ENCODE measurements at regions not wholly inside any gene's neighbourhood (a gene's known extent, or its start where the extent isn't known, plus 50 kb on each side); places are given as distances from the start of the nearest gene placed in this dataset.
"Not testable (repeated sequence)": the region's sequence is repeated elsewhere in the genome, so short reads cannot be mapped to it uniquely, and the experiment has no call there.

DNA sequence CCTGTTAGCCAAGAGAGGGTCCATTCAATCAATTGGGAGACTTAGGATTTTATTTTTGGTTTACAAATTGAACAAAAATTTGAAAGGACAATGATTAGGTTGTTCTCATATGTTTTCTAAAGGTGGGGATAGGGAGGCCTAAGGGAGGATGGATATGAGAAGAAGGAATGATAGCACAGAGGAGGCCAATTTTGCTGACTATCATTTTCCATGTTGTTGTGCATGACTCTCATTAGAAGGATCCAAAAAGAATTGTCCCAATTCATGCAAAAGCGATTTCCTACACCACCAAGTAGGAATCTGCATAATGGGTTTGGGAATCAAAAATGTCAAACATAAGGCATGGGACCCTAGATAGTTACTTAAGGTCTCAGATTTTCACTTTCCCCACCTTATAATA, 524.8 kb downstream of the KIF2B start:
- no peak for DNase-seq (ENCODE audit: low spot score)
- Mint-ChIP-seq H3K4me1 (ENCODE audit: low read depth) (no peaks in the 10 kb centered on the region), H3K36me3 (ENCODE audit: low read depth) (no peaks in the 10 kb centered on the region), H3K9me3 (peaks cover 40% of the 10 kb centered on the region), H3K27ac (no peak overlapping the region), H3K27me3 (ENCODE audit: low read depth) (no peaks in the 10 kb centered on the region), H3K4me3 (ENCODE audit: low read depth) (no peak overlapping the region)
- intact Hi-C loops (cut with micrococcal nuclease), result no loop called here

DNA sequence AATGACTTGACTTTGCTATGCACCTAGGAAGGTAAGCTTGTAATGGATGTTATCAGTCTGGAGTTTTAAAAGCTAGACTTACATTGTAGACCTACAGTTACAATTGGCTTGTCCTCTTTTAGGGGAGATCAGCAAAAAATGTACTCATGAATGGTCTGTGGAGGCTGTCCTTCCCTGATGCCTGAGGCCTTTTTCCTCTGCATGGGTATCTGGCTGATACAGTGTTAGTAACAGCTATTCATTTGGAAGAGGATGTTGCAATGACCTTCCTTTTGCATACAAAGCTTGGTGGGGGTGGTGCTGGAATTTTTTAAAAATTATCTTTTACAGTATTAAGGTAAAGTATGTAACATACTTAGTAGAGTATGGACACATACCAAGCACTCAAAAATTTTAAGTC, 525.5 kb downstream of the KIF2B start:
- Mint-ChIP-seq H3K36me3 (ENCODE audit: low read depth) (no peaks in the 10 kb centered on the region), H3K4me3 (ENCODE audit: low read depth) (no peak overlapping the region), H3K9me3 (peaks cover 36% of the 10 kb centered on the region), H3K27me3 (ENCODE audit: low read depth) (no peaks in the 10 kb centered on the region), H3K27ac (no peak overlapping the region), H3K4me1 (ENCODE audit: low read depth) (no peaks in the 10 kb centered on the region)
- intact Hi-C loops (cut with micrococcal nuclease), result no loop called here
- no peak for DNase-seq (ENCODE audit: low spot score)

DNA sequence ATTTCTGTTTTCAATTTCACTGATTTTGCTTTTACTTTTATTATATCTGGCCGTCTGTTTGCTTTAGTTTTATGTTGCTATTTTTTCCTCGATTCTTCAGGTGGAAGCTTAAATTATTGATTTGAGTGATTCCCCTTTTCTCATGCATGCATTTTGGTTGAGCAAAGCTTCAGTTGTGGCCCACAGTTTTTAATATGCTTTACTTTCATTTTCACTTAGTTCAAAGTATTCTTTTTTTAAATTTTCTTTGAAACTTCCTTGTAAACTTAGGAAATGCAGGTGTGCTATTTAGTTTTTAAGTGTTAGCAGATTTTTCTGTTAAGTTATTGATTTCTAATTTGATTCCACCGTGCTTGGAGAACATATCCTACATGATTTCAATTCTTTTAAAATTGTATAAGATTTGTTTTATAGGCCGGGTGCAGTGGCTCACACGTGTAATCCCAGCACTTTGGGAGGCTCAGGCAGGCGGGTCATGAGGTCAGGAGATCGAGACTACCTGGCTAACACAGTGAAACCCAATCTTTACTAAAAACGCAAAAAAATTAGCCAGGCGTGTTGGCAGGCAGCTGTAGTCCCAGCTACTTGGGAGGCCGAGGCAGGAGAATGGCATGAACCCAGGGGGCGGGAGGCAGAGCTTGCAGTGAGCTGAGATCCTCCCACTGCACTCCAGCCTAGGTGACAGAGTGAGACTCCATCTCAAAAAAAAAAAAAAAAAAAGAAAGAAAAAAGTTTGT, 531.2 kb downstream of the KIF2B start:
- Mint-ChIP-seq H3K27ac (no peak overlapping the region), H3K27me3 (ENCODE audit: low read depth) (no peaks in the 10 kb centered on the region), H3K9me3 (peaks cover 45% of the 10 kb centered on the region), H3K4me3 (ENCODE audit: low read depth) (no peak overlapping the region), H3K4me1 (ENCODE audit: low read depth) (no peaks in the 10 kb centered on the region), H3K36me3 (ENCODE audit: low read depth) (no peaks in the 10 kb centered on the region)
- DNase-seq (ENCODE audit: low spot score), result no peak
- intact Hi-C loops (cut with micrococcal nuclease), result no loop called here

DNA sequence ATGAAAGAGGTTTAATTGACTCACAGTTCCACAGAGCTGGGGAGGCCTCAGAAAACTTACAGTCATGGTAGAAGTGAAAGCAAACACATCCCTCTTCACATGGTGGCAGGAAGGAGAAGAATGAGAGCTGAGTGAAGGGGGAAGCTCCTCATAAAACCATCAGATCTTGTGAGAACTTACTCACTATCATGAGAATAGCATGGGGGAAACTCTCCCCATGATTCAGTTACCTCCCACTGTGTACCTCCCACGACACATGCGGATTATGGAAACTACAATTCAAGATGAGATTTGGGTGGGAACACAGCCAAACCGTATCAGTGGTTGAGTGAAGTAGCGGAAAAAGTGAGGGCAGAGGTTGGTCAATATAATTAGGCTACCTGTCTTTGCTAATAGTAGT, 538.3 kb downstream of the KIF2B start:
- H3K4me3 Mint-ChIP-seq (ENCODE audit: low read depth), result not testable (repeated sequence)

DNA sequence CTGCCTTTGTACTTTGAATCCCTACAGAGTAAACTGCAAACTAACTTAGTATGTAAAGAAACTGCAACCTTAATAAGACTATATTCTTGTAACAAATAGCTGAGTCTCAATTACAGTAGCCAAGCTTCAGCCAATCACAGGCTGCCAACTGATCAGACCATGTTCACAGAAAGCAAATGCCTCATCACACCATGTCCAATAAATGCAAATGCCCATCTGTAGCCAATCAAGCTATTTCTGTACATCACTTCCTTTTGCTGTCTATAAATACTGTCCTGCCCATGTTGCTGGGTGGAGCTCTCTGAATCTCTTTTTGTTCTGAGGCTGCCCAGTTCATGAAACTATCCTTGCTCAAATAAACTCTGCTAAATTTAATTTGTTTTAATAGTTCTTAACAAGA, 531.7 kb upstream of the TOM1L1 start:
- no peak for DNase-seq (ENCODE audit: low spot score)
- intact Hi-C loops (cut with micrococcal nuclease), result no loop called here
- no peak overlapping the region for H3K4me3 Mint-ChIP-seq (ENCODE audit: low read depth)
- no peaks in the 10 kb centered on the region for H3K27me3 Mint-ChIP-seq (ENCODE audit: low read depth)
- H3K4me1 Mint-ChIP-seq (ENCODE audit: low read depth), result no peaks in the 10 kb centered on the region
- H3K9me3 Mint-ChIP-seq, result peaks cover 13% of the 10 kb centered on the region
- H3K27ac Mint-ChIP-seq, result no peak overlapping the region
- H3K36me3 Mint-ChIP-seq (ENCODE audit: low read depth), result no peaks in the 10 kb centered on the region

More for the DNA sequence above, 538.3 kb downstream of the KIF2B start:
- H3K36me3 Mint-ChIP-seq (ENCODE audit: low read depth); H3K27me3 Mint-ChIP-seq (ENCODE audit: low read depth); H3K4me1 Mint-ChIP-seq (ENCODE audit: low read depth); DNase-seq (ENCODE audit: low spot score); intact Hi-C loops (cut with micrococcal nuclease); H3K27ac Mint-ChIP-seq: not testable (repeated sequence)
- peaks cover 42% of the 10 kb centered on the region for H3K9me3 Mint-ChIP-seq

DNA sequence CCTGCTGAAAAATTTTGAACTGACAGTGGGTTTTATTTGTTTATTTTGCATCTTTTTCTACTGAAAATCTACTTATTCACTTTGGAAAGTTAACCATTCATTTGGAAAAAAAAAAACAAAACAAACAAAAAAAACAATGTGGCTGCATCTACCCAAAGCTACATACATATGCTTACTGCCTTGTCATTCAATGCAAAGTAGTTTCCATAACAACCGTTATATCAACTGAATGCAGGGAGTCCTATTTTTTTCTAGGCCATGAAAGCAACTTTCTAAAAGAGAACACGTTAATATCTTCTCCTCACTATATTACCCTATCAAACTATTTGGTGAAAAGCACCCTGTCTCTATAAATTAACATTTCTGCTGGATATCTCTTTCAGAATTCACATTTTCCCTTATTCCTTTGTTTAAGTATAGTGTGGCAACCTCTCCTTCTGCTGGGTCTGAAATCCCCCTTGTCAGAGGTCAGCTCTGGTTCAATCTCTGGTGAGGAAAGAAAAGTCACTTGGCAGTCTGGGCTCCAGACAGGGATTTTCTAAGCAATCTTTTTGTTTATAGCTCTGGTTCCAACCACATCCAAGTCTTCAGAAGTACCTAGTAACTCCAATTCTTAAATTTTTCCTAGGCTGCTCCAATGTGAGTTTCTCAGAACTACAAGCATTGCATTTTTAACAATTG, 528.4 kb upstream of the TOM1L1 start:
- H3K4me1 Mint-ChIP-seq (ENCODE audit: low read depth), result no peaks in the 10 kb centered on the region
- H3K36me3 Mint-ChIP-seq (ENCODE audit: low read depth), result no peaks in the 10 kb centered on the region
- H3K27ac Mint-ChIP-seq, result no peak overlapping the region
- no peak overlapping the region for H3K4me3 Mint-ChIP-seq (ENCODE audit: low read depth)
- DNase-seq (ENCODE audit: low spot score), result no peak
- H3K9me3 Mint-ChIP-seq, result peaks cover 23% of the 10 kb centered on the region
- no peaks in the 10 kb centered on the region for H3K27me3 Mint-ChIP-seq (ENCODE audit: low read depth)
- intact Hi-C loops (cut with micrococcal nuclease), result no loop called here

DNA sequence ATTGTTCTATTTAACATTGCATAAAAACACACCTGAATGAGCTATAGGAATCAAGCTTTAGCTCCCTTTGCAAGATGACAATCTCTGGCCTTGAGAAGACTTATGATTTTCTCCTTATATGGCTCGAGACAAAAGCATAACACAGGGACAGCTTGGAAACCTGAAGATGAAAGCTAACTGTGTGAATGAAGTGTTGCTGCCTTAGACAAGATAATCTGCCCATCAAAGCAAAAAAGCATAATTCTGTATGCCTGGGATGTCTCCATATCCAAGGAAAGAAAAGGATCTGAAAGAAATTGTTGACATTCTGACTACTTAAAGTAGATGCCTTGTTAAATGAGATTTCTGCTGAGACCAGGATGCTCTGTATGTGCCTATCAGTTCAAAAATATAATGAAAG, 526.7 kb upstream of the TOM1L1 start:
- Mint-ChIP-seq H3K36me3 (ENCODE audit: low read depth) (no peaks in the 10 kb centered on the region), H3K4me1 (ENCODE audit: low read depth) (no peaks in the 10 kb centered on the region), H3K27me3 (ENCODE audit: low read depth) (no peaks in the 10 kb centered on the region), H3K27ac (no peak overlapping the region), H3K4me3 (ENCODE audit: low read depth) (no peak overlapping the region), H3K9me3 (peaks cover 30% of the 10 kb centered on the region)
- intact Hi-C loops (cut with micrococcal nuclease), result no loop called here
- no peak for DNase-seq (ENCODE audit: low spot score)

DNA sequence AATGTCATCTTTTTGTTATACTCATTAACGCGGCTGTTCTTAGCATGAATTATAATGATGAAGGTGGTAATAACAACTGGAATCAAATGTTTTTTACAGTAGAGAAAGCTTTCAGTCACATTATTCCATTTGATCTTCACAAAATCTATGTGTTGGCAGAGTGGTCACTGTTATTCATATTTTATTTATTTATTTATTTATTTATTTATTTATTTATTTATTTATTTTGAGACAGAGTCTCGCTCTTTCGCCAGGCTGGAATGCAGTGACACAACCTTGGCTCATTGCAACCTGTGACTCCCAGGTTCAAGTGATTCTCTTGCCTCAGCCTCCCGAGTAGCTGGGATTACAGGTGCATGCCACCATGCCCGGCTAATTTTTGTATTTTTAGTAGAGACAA, 524.2 kb upstream of the TOM1L1 start:
- DNase-seq (ENCODE audit: low spot score); intact Hi-C loops (cut with micrococcal nuclease); H3K4me3 Mint-ChIP-seq (ENCODE audit: low read depth); H3K27me3 Mint-ChIP-seq (ENCODE audit: low read depth); H3K27ac Mint-ChIP-seq; H3K4me1 Mint-ChIP-seq (ENCODE audit: low read depth); H3K36me3 Mint-ChIP-seq (ENCODE audit: low read depth): not testable (repeated sequence)
- H3K9me3 Mint-ChIP-seq, result peaks cover 43% of the 10 kb centered on the region

DNA sequence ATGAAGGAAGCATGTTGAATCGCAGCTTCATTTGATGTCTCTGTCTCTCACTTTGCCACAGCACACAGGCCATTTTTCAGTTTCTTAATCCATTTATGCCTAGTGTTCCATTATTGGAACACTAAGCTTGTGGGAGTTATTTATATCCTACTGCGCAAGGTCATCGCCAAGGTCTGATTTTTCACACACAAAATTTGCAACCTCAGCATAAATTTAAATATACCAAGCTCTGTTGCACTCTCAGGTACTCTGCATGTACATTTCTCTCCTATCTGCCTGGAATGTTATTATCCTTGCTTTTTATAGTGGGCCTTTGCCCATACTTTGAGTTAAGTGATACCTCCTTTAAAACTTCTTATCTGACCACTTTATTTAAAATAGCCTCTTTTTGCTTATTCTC, 519.2 kb upstream of the TOM1L1 start:
- H3K4me3 Mint-ChIP-seq (ENCODE audit: low read depth), result no peak overlapping the region

DNA sequence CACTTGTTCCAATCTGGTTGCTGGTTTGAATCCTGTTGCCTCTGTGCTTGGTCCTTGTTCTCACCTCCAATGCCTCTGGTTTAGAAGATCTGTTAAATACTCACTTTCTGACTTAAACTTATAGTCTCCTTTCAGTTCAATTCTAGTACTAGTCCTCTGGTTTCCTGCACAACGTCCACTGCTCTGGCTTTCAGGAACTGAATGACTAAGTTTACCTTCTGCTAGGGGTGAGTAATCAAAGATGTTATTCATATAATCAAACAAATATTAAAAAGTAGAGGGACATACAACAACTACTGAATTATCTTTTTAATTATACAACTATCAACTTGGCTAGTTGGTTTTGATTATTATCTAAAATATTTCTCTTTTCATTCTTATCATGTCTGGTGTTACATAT, 496.4 kb upstream of the TOM1L1 start:
- H3K4me3 Mint-ChIP-seq (ENCODE audit: low read depth), result no peak overlapping the region
- intact Hi-C loops (cut with micrococcal nuclease), result no loop called here
- no peaks in the 10 kb centered on the region for H3K4me1 Mint-ChIP-seq (ENCODE audit: low read depth)
- no peak overlapping the region for H3K27ac Mint-ChIP-seq
- no peaks in the 10 kb centered on the region for H3K36me3 Mint-ChIP-seq (ENCODE audit: low read depth)
- DNase-seq (ENCODE audit: low spot score), result no peak
- H3K27me3 Mint-ChIP-seq (ENCODE audit: low read depth), result no peaks in the 10 kb centered on the region
- peaks cover 47% of the 10 kb centered on the region for H3K9me3 Mint-ChIP-seq

More for the DNA sequence above, 519.2 kb upstream of the TOM1L1 start:
- H3K27ac Mint-ChIP-seq, result no peak overlapping the region
- no peaks in the 10 kb centered on the region for H3K36me3 Mint-ChIP-seq (ENCODE audit: low read depth)
- intact Hi-C loops (cut with micrococcal nuclease), result no loop called here
- peaks cover 44% of the 10 kb centered on the region for H3K9me3 Mint-ChIP-seq
- H3K4me1 Mint-ChIP-seq (ENCODE audit: low read depth), result no peaks in the 10 kb centered on the region
- no peak for DNase-seq (ENCODE audit: low spot score)
- no peaks in the 10 kb centered on the region for H3K27me3 Mint-ChIP-seq (ENCODE audit: low read depth)

DNA sequence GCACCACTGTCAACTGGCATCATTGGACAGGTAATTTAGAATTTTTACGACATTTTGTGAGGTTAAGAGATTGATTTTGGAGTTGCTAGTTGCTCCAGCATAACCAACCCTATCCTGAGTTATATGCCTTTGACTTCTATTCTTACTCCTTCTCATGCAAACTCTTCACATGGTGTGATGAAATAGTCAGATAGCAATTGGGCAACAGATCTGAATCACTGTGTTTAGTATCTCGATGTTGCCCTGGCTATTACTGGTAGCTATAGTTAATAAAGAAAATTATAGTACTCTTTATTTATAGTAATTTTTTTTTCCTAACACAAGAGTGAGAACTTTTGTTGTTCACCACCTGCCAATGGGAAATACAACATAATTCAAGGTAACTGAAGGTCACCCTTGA, 494.8 kb upstream of the TOM1L1 start:
- no peak overlapping the region for H3K4me3 Mint-ChIP-seq (ENCODE audit: low read depth)
- no peaks in the 10 kb centered on the region for H3K4me1 Mint-ChIP-seq (ENCODE audit: low read depth)
- intact Hi-C loops (cut with micrococcal nuclease), result no loop called here
- DNase-seq (ENCODE audit: low spot score), result no peak
- H3K27me3 Mint-ChIP-seq (ENCODE audit: low read depth), result no peaks in the 10 kb centered on the region
- H3K27ac Mint-ChIP-seq, result no peak overlapping the region
- H3K9me3 Mint-ChIP-seq, result peaks cover 41% of the 10 kb centered on the region
- no peaks in the 10 kb centered on the region for H3K36me3 Mint-ChIP-seq (ENCODE audit: low read depth)

DNA sequence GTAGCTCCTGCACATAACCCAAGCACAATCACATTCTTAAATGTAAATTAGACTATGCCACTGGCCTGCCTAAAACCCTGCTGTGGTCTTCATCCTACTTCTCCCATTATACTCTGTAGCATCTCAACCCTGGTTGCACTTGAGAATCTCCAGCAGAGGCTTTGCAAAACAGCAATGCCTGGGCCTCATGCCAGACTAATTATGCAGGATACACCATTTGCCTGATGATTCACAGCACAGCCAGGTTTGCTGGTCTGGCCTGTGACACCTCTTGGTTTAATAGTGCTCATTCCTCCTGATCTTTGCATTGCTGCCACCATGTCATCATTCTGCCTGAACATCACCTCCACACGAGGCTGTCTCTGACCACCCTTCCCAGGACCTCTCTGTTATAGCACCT, 491.9 kb upstream of the TOM1L1 start:
- no peak overlapping the region for H3K27ac Mint-ChIP-seq
- H3K4me1 Mint-ChIP-seq (ENCODE audit: low read depth), result no peaks in the 10 kb centered on the region
- intact Hi-C loops (cut with micrococcal nuclease), result no loop called here
- H3K27me3 Mint-ChIP-seq (ENCODE audit: low read depth), result no peaks in the 10 kb centered on the region
- no peak overlapping the region for H3K4me3 Mint-ChIP-seq (ENCODE audit: low read depth)
- peaks cover 37% of the 10 kb centered on the region for H3K9me3 Mint-ChIP-seq
- no peak for DNase-seq (ENCODE audit: low spot score)
- no peaks in the 10 kb centered on the region for H3K36me3 Mint-ChIP-seq (ENCODE audit: low read depth)

DNA sequence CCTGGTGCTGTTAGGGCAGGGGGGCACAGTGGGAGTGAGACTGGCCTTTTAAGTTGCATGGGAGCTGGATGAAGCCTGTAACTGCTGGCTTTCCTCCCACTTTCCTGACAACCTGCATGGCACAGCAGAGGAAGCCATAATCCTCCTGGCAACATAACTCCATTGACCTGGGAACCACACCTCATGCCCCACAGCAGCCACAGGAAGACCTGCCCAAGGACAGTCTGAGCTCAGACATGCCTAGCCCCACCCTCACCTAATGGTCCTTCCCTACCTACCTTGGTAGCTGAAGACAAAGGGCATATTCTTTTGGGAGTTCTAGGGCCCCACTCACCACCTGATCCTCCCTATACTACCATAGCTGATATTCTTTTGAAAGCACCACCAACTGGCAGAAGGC, 482.2 kb upstream of the TOM1L1 start:
- H3K27me3 Mint-ChIP-seq (ENCODE audit: low read depth), result no peaks in the 10 kb centered on the region
- no peaks in the 10 kb centered on the region for H3K36me3 Mint-ChIP-seq (ENCODE audit: low read depth)
- no peak overlapping the region for H3K27ac Mint-ChIP-seq
- no peak for DNase-seq (ENCODE audit: low spot score)
- peaks cover 28% of the 10 kb centered on the region for H3K9me3 Mint-ChIP-seq
- no peak overlapping the region for H3K4me3 Mint-ChIP-seq (ENCODE audit: low read depth)
- H3K4me1 Mint-ChIP-seq (ENCODE audit: low read depth), result no peaks in the 10 kb centered on the region
- intact Hi-C loops (cut with micrococcal nuclease), result no loop called here
